ENCODE measurements at regions not wholly inside any gene's neighbourhood (a gene's known extent, or its start where the extent isn't known, plus 50 kb on each side); places are given as distances from the start of the nearest gene placed in this dataset.

GRCh38 chr2:67658820-67659219 is 261.7 kb downstream of the ETAA1 start:
- no peak for DNase-seq (ENCODE audit: low read depth in 2 of 2)

- no peak for DNase-seq (ENCODE audit: low read depth in 2 of 2)
These were observed 263.0 kb downstream of the ETAA1 start for GRCh38 chr2:67660015-67660602.

- DNase-seq (ENCODE audit: low read depth in 2 of 2) = no peak
These were observed 263.7 kb downstream of the ETAA1 start for GRCh38 chr2:67660871-67661270.

GRCh38 chr2:67662222-67662621 is 265.1 kb downstream of the ETAA1 start:
- DNase-seq (ENCODE audit: low read depth in 2 of 2) = no peak

- no peak for DNase-seq (ENCODE audit: low read depth in 2 of 2)
These were observed 266.6 kb downstream of the ETAA1 start for GRCh38 chr2:67663776-67664175.

- DNase-seq (ENCODE audit: low read depth in 2 of 2) = no peak
These were observed 269.4 kb downstream of the ETAA1 start for GRCh38 chr2:67666386-67667053.

- DNase-seq (ENCODE audit: low read depth in 2 of 2) = no peak
These were observed 270.1 kb downstream of the ETAA1 start for GRCh38 chr2:67667054-67667908.

- DNase-seq (ENCODE audit: low read depth in 2 of 2) = no peak
These were observed 271.4 kb downstream of the ETAA1 start for GRCh38 chr2:67668538-67668937.

GRCh38 chr2:67669168-67669567 is 272.0 kb downstream of the ETAA1 start:
- DNase-seq (ENCODE audit: low read depth in 2 of 2) = no peak

- no peak for DNase-seq (ENCODE audit: low read depth in 2 of 2)
These were observed 272.6 kb downstream of the ETAA1 start for GRCh38 chr2:67669766-67670165.

GRCh38 chr2:67670747-67671183 is 273.6 kb downstream of the ETAA1 start:
- DNase-seq (ENCODE audit: low read depth in 2 of 2) = no peak

- no peak for DNase-seq (ENCODE audit: low read depth in 2 of 2)
These were observed 274.6 kb downstream of the ETAA1 start for GRCh38 chr2:67671464-67672450.

- no peak for DNase-seq (ENCODE audit: low read depth in 2 of 2)
These were observed 277.5 kb downstream of the ETAA1 start for GRCh38 chr2:67674668-67675067.

GRCh38 chr2:67684991-67685390 is 287.9 kb downstream of the ETAA1 start:
- DNase-seq (ENCODE audit: low read depth in 2 of 2) = no peak

- DNase-seq (ENCODE audit: low read depth in 2 of 2) = no peak
These were observed 289.1 kb downstream of the ETAA1 start for GRCh38 chr2:67686254-67686653.

- no peak for DNase-seq (ENCODE audit: low read depth in 2 of 2)
These were observed 292.1 kb downstream of the ETAA1 start for GRCh38 chr2:67689186-67689585.

GRCh38 chr2:67689651-67690050 is 292.5 kb downstream of the ETAA1 start:
- DNase-seq (ENCODE audit: low read depth in 2 of 2) = no peak

GRCh38 chr2:67694445-67694844 is 297.3 kb downstream of the ETAA1 start:
- DNase-seq (ENCODE audit: low read depth in 2 of 2) = no peak

- no peak for DNase-seq (ENCODE audit: low read depth in 2 of 2)
These were observed 303.9 kb downstream of the ETAA1 start for GRCh38 chr2:67701011-67701410.

- no peak for DNase-seq (ENCODE audit: low read depth in 2 of 2)
These were observed 305.2 kb downstream of the ETAA1 start for GRCh38 chr2:67702284-67702683.

GRCh38 chr2:67702937-67703336 is 305.8 kb downstream of the ETAA1 start:
- DNase-seq (ENCODE audit: low read depth in 2 of 2) = no peak

GRCh38 chr2:67706082-67706481 is 308.9 kb downstream of the ETAA1 start:
- DNase-seq (ENCODE audit: low read depth in 2 of 2) = no peak
